WTC11 (cell line): ENCODE measurements at regions not wholly inside any gene's neighbourhood (a gene's known extent, or its start where the extent isn't known, plus 50 kb on each side); places are given as distances from the start of the nearest gene placed in this dataset.

Experiments
- GABPB1 ChIP-seq: sonication (generic); formaldehyde crosslinking; IDR thresholded peaks from 2 replicates; pipeline ENCODE4 v1.8.1; 2023; ENCODE audit warnings: mild to moderate bottlenecking, missing genetic modification reagents
- NFE2L1 ChIP-seq: sonication (generic); formaldehyde crosslinking; IDR thresholded peaks from 2 replicates; pipeline ENCODE4 v1.8.1; 2023; ENCODE audit warnings: missing genetic modification reagents
- TF ChIP-seq, protein P1 (sequence below): sonication (generic); formaldehyde crosslinking; IDR thresholded peaks from 2 replicates; pipeline ENCODE4 v1.8.1; 2023; ENCODE audit warnings: mild to moderate bottlenecking, missing genetic modification reagents, moderate library complexity
- TF ChIP-seq, protein P2 (sequence below): fragments of 250-450 bp; sonication (Bioruptor Pico); IDR thresholded peaks from 2 replicates; pipeline ENCODE4 v1.8.0; 2021; ENCODE audit warnings: mild to moderate bottlenecking
- TF ChIP-seq, protein P3 (sequence below): fragments of 200-600 bp; IDR thresholded peaks from 2 replicates; pipeline ENCODE4 v1.8.0; 2022; ENCODE audit warnings: antibody characterized with exemption
- TF ChIP-seq, protein P4 (sequence below): sonication (generic); formaldehyde crosslinking; IDR thresholded peaks from 2 replicates; pipeline ENCODE4 v1.8.1; 2022; ENCODE audit warnings: low read depth, missing genetic modification reagents, borderline replicate concordance

DNA sequence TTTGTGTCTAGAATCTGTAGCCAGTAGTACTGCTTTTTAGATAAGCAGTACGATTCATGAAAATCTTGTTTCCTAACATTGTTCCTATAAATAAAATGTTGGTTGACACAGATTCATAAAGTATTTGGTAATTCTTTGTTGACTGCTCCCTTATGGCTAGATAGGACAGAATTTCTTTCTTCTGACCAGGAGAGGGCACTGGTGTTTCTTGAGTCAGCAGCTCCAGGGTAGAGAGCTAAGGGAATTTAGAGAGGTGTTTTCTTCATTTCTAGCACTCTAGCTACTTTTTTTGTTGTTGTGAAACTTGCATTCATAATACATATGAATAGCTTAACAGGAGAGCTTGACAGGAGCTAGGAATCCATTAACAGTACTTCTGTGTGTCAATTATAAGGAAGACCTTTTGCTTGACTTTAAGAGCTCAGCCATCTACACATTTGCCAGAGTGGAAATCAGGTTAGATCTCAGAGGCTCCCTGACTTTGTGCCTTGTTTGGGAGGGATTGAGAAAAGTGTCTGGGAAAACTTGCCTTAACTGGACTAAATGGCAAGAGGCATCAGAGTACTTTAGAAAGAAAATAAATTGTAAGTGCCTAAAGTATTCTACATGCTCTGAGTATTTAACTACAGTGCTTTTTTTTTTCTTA is 756.1 kb downstream of the SH3BGRL start:
- TF ChIP-seq GABPB1, result no peak
- TF ChIP-seq, protein P1, sequence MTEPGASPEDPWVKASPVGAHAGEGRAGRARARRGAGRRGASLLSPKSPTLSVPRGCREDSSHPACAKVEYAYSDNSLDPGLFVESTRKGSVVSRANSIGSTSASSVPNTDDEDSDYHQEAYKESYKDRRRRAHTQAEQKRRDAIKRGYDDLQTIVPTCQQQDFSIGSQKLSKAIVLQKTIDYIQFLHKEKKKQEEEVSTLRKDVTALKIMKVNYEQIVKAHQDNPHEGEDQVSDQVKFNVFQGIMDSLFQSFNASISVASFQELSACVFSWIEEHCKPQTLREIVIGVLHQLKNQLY (CRISPR knock-in tag), result no peak
- no peak for TF ChIP-seq NFE2L1 (CRISPR knock-in tag)
- TF ChIP-seq, protein P2, sequence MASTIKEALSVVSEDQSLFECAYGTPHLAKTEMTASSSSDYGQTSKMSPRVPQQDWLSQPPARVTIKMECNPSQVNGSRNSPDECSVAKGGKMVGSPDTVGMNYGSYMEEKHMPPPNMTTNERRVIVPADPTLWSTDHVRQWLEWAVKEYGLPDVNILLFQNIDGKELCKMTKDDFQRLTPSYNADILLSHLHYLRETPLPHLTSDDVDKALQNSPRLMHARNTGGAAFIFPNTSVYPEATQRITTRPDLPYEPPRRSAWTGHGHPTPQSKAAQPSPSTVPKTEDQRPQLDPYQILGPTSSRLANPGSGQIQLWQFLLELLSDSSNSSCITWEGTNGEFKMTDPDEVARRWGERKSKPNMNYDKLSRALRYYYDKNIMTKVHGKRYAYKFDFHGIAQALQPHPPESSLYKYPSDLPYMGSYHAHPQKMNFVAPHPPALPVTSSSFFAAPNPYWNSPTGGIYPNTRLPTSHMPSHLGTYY (CRISPR knock-in tag), result no peak
- TF ChIP-seq, protein P3, sequence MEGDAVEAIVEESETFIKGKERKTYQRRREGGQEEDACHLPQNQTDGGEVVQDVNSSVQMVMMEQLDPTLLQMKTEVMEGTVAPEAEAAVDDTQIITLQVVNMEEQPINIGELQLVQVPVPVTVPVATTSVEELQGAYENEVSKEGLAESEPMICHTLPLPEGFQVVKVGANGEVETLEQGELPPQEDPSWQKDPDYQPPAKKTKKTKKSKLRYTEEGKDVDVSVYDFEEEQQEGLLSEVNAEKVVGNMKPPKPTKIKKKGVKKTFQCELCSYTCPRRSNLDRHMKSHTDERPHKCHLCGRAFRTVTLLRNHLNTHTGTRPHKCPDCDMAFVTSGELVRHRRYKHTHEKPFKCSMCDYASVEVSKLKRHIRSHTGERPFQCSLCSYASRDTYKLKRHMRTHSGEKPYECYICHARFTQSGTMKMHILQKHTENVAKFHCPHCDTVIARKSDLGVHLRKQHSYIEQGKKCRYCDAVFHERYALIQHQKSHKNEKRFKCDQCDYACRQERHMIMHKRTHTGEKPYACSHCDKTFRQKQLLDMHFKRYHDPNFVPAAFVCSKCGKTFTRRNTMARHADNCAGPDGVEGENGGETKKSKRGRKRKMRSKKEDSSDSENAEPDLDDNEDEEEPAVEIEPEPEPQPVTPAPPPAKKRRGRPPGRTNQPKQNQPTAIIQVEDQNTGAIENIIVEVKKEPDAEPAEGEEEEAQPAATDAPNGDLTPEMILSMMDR, result no peak
- TF ChIP-seq, protein P4, sequence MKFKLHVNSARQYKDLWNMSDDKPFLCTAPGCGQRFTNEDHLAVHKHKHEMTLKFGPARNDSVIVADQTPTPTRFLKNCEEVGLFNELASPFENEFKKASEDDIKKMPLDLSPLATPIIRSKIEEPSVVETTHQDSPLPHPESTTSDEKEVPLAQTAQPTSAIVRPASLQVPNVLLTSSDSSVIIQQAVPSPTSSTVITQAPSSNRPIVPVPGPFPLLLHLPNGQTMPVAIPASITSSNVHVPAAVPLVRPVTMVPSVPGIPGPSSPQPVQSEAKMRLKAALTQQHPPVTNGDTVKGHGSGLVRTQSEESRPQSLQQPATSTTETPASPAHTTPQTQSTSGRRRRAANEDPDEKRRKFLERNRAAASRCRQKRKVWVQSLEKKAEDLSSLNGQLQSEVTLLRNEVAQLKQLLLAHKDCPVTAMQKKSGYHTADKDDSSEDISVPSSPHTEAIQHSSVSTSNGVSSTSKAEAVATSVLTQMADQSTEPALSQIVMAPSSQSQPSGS, result no peak
